ENCODE measurements at regions not wholly inside any gene's neighbourhood (a gene's known extent, or its start where the extent isn't known, plus 50 kb on each side); places are given as distances from the start of the nearest gene placed in this dataset.

GRCh38 chr1:239806897-239807296 lies 284.8 kb upstream of the FMN2 start:
- no peak for TF ChIP-seq CTCF (IDR thresholded peaks at IDR 0.05)
- no peak for TF ChIP-seq EZH2 (IDR thresholded peaks at IDR 0.05)
- TF ChIP-seq EZH2phosphoT487 (IDR thresholded peaks at IDR 0.05), result no peak
